Liver (tissue), 8 donors: ENCODE measurements at regions not wholly inside any gene's neighbourhood (a gene's known extent, or its start where the extent isn't known, plus 50 kb on each side); places are given as distances from the start of the nearest gene placed in this dataset.

Experiments
- DNase-seq: peaks from one replicate; pipeline ENCODE4 v3.0.0-alpha.2; 2017; ENCODE audit warnings: low spot score
- H3K27ac ChIP-seq, 2 donors: one replicate each; pipeline ENCODE4 v1.7.0; 2013; ENCODE audit warnings: inconsistent platforms in 2 of 2, low read length in 2 of 2, control low read depth in 1 of 2, low read depth in 1 of 2, mild to moderate bottlenecking in 1 of 2
- H3K27me3 ChIP-seq, 4 donors: one replicate each; pipeline versions ENCODE4 v1.6.1 to v1.7.0; 2013; ENCODE audit warnings: low read length in 3 of 4, inconsistent platforms in 1 of 4, mild to moderate bottlenecking in 1 of 4, moderate library complexity in 1 of 4; ENCODE audit not compliant: control insufficient read depth in 4 of 4, insufficient read depth in 4 of 4
- H3K36me3 ChIP-seq, 4 donors: one replicate each; pipeline versions ENCODE4 v1.6.1 to v1.7.0; 2013; ENCODE audit warnings: low read length in 3 of 4, mild to moderate bottlenecking in 3 of 4, low read depth in 1 of 4, moderate library complexity in 1 of 4; ENCODE audit not compliant: control insufficient read depth in 4 of 4, insufficient read depth in 3 of 4
- H3K4me1 ChIP-seq, 4 donors: one replicate each; pipeline versions ENCODE4 v1.6.1 to v1.7.0; 2013; ENCODE audit warnings: low read length in 3 of 4, mild to moderate bottlenecking in 3 of 4, moderate library complexity in 1 of 4; ENCODE audit not compliant: control insufficient read depth in 4 of 4, insufficient read depth in 4 of 4
- H3K4me3 ChIP-seq, 3 donors: one replicate each; pipeline versions ENCODE4 v1.6.1 to v1.7.0; 2013; ENCODE audit warnings: low read length in 3 of 3, control low read depth in 1 of 3, low read depth in 1 of 3, mild to moderate bottlenecking in 1 of 3
- H3K9ac ChIP-seq, 2 donors: one replicate each; pipeline ENCODE4 v1.7.0; 2013; ENCODE audit warnings: low read length in 2 of 2, mild to moderate bottlenecking in 2 of 2, moderate library complexity in 2 of 2, control low read depth in 1 of 2, low read depth in 1 of 2
- H3K9me3 ChIP-seq, 4 donors: one replicate each; pipeline versions ENCODE4 v1.6.1 to v1.7.0; 2013; ENCODE audit warnings: low read length in 3 of 4; ENCODE audit not compliant: control insufficient read depth in 4 of 4
- EGR1 ChIP-seq, 2 donors: IDR thresholded peaks; 2 replicates each; pipeline ENCODE4 v1.6.1; 2016 to 2018; ENCODE audit warnings: antibody characterized with exemption in 2 of 2, low read depth in 2 of 2
- FOXA1 ChIP-seq: IDR thresholded peaks from 2 replicates; pipeline ENCODE4 v1.6.1; 2016; ENCODE audit warnings: antibody characterized with exemption
- FOXA2 ChIP-seq: IDR thresholded peaks from 2 replicates; pipeline ENCODE4 v1.6.1; 2016; ENCODE audit warnings: antibody characterized with exemption
- GABPA ChIP-seq, 2 donors: IDR thresholded peaks in 1 of 2; conservative IDR thresholded peaks in 1 of 2; 2 replicates each; pipeline ENCODE4 v1.6.1; 2016; ENCODE audit warnings: antibody characterized with exemption in 2 of 2, mild to moderate bottlenecking in 1 of 2, moderate library complexity in 1 of 2
- HNF4A ChIP-seq, 2 donors: conservative IDR thresholded peaks; 2 replicates each; pipeline ENCODE4 v1.6.1; 2016; ENCODE audit warnings: antibody characterized with exemption in 2 of 2, mild to moderate bottlenecking in 2 of 2
- HNF4G ChIP-seq: IDR thresholded peaks from 2 replicates; pipeline ENCODE4 v1.6.1; 2016; ENCODE audit warnings: antibody characterized with exemption
- JUND ChIP-seq, 2 donors: IDR thresholded peaks; 2 replicates each; pipeline ENCODE4 v1.6.1; 2016; ENCODE audit warnings: antibody characterized with exemption in 2 of 2
- NR2F2 ChIP-seq: IDR thresholded peaks from 2 replicates; pipeline ENCODE4 v1.6.1; 2016; ENCODE audit warnings: antibody characterized with exemption
- RAD21 ChIP-seq, 2 donors: IDR thresholded peaks; 2 replicates each; pipeline ENCODE4 v1.6.1; 2016; ENCODE audit warnings: antibody characterized with exemption in 2 of 2, mild to moderate bottlenecking in 2 of 2
- RXRA ChIP-seq, 2 donors: IDR thresholded peaks; 2 replicates each; pipeline ENCODE4 v1.6.1; 2017 to 2018; ENCODE audit warnings: antibody characterized with exemption in 2 of 2, mild to moderate bottlenecking in 1 of 2
- SP1 ChIP-seq: IDR thresholded peaks from 2 replicates; pipeline ENCODE4 v1.6.1; 2018; ENCODE audit warnings: antibody characterized with exemption, mild to moderate bottlenecking
- TAF1 ChIP-seq: conservative IDR thresholded peaks from 2 replicates; pipeline ENCODE4 v1.6.1; 2016; ENCODE audit warnings: antibody characterized with exemption, mild to moderate bottlenecking
- YY1 ChIP-seq: IDR thresholded peaks from 2 replicates; pipeline ENCODE4 v1.6.1; 2016; ENCODE audit warnings: antibody characterized with exemption, mild to moderate bottlenecking
- WGBS: extraction: QIAGEN DNeasy Blood & Tissue Kit; methylation state at CpG from one replicate; pipeline ENCODE4 v1.1.7; 2013; 5-methylcytosine and 5-hydroxymethylcytosine counted together
- TF ChIP-seq, protein P1 (sequence below): IDR thresholded peaks from 2 replicates; pipeline ENCODE4 v1.6.1; 2016; ENCODE audit warnings: antibody characterized with exemption
- TF ChIP-seq, protein P2 (sequence below): fragments of 150-350 bp; IDR thresholded peaks from 2 replicates; pipeline ENCODE4 v1.5.1; 2017; ENCODE audit warnings: improper control_type of control experiment, low read depth, low read length; ENCODE audit not compliant: missing input control
- TF ChIP-seq, protein P3 (sequence below): IDR thresholded peaks from 2 replicates; pipeline ENCODE4 v1.6.1; 2016; ENCODE audit warnings: antibody characterized with exemption, mild to moderate bottlenecking
- donor health status: healthy.
- donor health status: healthy.
- donor health status: healthy.
- donor health status: healthy.
- donor health status: healthy.

DNA sequence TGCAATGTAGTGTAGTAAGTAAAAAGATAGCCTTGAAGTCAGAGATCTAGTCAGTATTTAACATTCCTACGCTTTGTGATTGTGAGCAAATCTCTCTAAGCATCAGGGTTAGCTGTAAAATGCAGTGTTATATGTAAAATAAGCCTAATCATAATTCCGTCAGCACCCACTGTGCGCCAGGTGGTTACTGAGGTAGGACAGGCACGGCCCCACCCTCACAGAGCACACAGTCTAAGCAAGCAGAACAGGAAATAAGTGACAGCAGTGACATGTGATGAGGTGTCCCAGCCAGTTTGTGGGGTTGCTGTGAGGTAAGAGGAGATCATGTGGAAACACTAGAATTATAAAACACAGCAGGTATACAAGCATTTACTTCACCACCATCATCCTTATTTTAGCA is 267.1 kb downstream of the ICOS start:
- TF ChIP-seq, protein P1, sequence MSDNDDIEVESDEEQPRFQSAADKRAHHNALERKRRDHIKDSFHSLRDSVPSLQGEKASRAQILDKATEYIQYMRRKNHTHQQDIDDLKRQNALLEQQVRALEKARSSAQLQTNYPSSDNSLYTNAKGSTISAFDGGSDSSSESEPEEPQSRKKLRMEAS: no peak
- TF ChIP-seq SP1 (no peak), RXRA (IDR thresholded peaks at IDR 0.05) (no peak), HNF4G (no peak), NR2F2 (no peak), RAD21 (IDR thresholded peaks at IDR 0.05) (no peak), GABPA (IDR thresholded peaks at IDR 0.05 in 1 of 2, conservative IDR thresholded peaks at IDR 0.05 in 1 of 2) (no peak), TAF1 (no peak), JUND (IDR thresholded peaks at IDR 0.05) (no peak), FOXA1 (no peak), EGR1 (IDR thresholded peaks at IDR 0.05; ENCODE audit: low read depth in 2 of 2) (no peak), FOXA2 (no peak), HNF4A (conservative IDR thresholded peaks at IDR 0.05) (no peak)
- TF ChIP-seq, protein P2, sequence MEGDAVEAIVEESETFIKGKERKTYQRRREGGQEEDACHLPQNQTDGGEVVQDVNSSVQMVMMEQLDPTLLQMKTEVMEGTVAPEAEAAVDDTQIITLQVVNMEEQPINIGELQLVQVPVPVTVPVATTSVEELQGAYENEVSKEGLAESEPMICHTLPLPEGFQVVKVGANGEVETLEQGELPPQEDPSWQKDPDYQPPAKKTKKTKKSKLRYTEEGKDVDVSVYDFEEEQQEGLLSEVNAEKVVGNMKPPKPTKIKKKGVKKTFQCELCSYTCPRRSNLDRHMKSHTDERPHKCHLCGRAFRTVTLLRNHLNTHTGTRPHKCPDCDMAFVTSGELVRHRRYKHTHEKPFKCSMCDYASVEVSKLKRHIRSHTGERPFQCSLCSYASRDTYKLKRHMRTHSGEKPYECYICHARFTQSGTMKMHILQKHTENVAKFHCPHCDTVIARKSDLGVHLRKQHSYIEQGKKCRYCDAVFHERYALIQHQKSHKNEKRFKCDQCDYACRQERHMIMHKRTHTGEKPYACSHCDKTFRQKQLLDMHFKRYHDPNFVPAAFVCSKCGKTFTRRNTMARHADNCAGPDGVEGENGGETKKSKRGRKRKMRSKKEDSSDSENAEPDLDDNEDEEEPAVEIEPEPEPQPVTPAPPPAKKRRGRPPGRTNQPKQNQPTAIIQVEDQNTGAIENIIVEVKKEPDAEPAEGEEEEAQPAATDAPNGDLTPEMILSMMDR: no peak
- TF ChIP-seq, protein P3, sequence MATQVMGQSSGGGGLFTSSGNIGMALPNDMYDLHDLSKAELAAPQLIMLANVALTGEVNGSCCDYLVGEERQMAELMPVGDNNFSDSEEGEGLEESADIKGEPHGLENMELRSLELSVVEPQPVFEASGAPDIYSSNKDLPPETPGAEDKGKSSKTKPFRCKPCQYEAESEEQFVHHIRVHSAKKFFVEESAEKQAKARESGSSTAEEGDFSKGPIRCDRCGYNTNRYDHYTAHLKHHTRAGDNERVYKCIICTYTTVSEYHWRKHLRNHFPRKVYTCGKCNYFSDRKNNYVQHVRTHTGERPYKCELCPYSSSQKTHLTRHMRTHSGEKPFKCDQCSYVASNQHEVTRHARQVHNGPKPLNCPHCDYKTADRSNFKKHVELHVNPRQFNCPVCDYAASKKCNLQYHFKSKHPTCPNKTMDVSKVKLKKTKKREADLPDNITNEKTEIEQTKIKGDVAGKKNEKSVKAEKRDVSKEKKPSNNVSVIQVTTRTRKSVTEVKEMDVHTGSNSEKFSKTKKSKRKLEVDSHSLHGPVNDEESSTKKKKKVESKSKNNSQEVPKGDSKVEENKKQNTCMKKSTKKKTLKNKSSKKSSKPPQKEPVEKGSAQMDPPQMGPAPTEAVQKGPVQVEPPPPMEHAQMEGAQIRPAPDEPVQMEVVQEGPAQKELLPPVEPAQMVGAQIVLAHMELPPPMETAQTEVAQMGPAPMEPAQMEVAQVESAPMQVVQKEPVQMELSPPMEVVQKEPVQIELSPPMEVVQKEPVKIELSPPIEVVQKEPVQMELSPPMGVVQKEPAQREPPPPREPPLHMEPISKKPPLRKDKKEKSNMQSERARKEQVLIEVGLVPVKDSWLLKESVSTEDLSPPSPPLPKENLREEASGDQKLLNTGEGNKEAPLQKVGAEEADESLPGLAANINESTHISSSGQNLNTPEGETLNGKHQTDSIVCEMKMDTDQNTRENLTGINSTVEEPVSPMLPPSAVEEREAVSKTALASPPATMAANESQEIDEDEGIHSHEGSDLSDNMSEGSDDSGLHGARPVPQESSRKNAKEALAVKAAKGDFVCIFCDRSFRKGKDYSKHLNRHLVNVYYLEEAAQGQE: no peak
- Histone ChIP-seq H3K4me1 (peaks cover 6 to 29% (median 17%) of the 10 kb centered on the region in 4 donors), H3K9me3 (no peaks in the 10 kb centered on the region), H3K36me3 (no peaks in the 10 kb centered on the region), H3K27ac (no peak overlapping the region), H3K27me3 (no peaks in the 10 kb centered on the region), H3K9ac (no peak overlapping the region), H3K4me3 (no peak overlapping the region)
- 86% methylated on average over 4 of the region's 4 CpGs for WGBS
- DNase-seq: no peak

DNA sequence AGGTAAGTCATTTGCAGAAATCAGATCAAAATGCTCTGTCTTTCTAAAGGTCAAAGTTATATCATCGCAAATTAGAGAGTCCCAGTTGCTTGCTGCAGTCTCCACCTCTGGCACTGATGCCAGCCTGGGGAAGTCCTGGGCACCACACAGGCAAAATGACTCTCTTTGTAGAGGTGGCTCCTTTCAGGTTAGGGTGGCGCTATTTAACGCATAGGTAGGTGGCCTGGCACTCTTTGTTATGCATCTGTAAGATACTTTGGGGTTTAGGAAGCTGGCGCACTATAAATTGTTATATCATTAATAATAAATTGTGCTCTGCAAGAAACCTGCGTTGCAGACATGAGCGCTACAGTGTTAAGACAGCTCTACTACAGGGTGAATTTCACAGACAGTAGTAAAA is 268.5 kb downstream of the ICOS start:
- WGBS: 69% methylated on average over 6 of the region's 6 CpGs
- H3K27me3 ChIP-seq: no peaks in the 10 kb centered on the region
- no peaks in the 10 kb centered on the region for H3K36me3 ChIP-seq
- H3K9me3 ChIP-seq: no peaks in the 10 kb centered on the region
- H3K27ac ChIP-seq: no peak overlapping the region
- no peak overlapping the region for H3K9ac ChIP-seq
- TF ChIP-seq, protein P3: no peak
- TF ChIP-seq RXRA (IDR thresholded peaks at IDR 0.05): no peak
- TF ChIP-seq YY1: no peak
- no peak for TF ChIP-seq HNF4G
- peaks cover 4 to 23% (median 12%) of the 10 kb centered on the region in 4 donors for H3K4me1 ChIP-seq
- no peak for DNase-seq
- H3K4me3 ChIP-seq: no peak overlapping the region
